ENCODE measurements at regions not wholly inside any gene's neighbourhood (a gene's known extent, or its start where the extent isn't known, plus 50 kb on each side); places are given as distances from the start of the nearest gene placed in this dataset.
A peak's percentile ranks its signal among the peaks of the same experiment; 100 is the strongest.

DNA sequence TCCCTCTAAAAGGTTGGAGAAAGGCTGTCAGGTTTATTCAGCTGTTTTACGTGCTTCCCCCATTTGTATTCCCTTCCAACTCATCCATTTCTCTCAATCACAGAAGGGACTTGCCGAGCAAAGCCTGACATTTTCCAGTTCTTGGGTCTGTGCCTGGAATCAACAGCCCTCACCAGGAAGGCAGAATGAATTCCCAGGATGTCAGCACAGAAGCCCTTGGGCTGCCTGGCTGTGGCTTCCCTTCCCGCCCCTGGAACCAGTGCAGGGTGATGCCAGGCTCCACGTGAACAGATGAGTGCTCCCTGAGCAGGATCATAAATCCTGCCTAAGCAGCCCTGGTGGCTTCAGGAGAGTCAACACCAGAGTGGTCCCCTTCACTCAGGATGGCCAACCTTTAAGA lies 86.1 kb upstream of the CD83 start:
- DNase-seq: no peak

- DNase-seq: no peak
Measured at GRCh38 chr6:14035071-14035847, 82.3 kb upstream of the CD83 start.

DNA sequence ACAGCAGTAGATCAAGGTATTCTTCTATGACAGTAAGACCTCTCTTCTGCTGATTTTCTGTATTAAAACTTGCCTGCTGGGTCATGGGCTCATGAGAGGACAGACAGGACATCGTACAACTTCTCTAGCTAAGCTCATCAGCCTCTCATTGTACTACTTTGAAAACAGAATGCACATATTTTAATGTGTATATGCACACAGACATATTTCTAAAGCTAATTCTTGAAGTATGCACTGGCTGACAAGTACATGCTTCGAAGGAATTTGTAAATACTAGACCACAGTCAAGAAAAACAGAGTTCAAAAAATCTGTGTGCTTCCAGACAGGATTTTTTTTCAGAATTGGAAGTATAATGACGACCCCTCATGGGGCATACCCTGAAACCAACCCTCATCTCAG lies 81.7 kb upstream of the CD83 start:
- DNase-seq: no peak

GRCh38 chr6:14036911-14037310 lies 80.7 kb upstream of the CD83 start:
- DNase-seq: no peak

- peak; percentile 59 for DNase-seq
Measured at GRCh38 chr6:14037402-14038277, 79.9 kb upstream of the CD83 start.

DNA sequence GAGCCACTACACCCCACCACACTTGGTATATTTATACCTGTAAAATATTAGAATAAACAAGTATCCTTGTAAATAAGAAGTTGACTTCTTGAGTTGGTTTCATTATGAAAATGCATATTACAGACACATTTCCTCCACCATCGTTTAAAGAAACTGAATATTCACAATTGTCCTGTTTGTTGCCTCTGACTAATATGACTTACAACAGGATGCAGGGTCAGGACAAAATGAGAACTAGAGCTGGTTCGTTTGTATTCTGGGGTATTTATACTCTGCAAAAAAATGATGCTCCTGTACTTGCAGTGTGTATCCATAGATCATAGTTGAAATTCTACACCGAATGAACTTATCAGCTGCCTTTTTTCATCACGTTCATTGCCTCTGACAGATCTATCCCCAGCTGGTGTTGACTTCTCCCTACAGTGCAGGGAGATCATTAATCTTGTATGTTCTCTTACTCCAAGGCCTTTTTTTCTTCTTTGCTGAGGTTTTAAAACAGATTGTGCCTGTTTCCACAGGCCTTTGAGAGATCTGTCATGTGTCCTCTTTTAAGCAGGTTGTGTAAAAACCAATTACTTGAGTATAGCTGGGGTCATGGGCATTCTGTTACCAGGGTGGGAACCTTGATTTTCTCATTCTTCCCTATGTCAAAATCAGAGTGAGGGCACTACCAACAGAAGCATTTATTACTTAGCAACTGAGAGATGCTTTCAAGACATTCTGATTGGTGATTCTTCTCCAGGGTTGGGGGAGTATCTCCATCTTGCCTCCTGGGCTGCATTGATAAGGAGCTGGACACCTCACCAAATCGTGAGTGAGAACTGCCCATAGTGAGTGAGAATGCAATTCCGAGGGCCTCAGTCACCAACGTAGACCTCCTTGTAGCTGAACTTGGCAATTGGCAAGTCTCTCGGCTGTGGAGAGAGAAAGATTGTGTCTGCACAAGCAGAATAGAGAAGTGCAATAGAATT lies 78.8 kb upstream of the CD83 start:
- no peak for DNase-seq

DNA sequence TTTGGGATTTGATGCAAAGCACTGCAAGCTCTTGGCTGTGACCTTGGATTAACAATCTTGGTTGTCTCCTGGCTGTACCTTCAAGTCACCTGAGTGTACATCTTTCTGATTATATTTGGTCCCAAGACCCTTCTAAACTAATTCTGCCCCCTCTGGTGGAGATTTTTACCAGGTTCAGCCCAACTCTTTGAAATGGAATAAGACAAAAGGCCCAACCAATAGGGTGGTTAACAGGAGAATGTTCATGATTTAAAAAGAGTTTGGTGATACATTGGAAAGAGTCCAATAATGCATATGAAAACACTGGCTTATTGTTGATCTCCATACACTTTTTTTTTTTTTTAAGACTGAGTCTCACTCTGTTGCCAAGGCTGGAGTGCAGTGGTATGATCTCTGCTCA lies 77.5 kb upstream of the CD83 start:
- no peak for DNase-seq

DNA sequence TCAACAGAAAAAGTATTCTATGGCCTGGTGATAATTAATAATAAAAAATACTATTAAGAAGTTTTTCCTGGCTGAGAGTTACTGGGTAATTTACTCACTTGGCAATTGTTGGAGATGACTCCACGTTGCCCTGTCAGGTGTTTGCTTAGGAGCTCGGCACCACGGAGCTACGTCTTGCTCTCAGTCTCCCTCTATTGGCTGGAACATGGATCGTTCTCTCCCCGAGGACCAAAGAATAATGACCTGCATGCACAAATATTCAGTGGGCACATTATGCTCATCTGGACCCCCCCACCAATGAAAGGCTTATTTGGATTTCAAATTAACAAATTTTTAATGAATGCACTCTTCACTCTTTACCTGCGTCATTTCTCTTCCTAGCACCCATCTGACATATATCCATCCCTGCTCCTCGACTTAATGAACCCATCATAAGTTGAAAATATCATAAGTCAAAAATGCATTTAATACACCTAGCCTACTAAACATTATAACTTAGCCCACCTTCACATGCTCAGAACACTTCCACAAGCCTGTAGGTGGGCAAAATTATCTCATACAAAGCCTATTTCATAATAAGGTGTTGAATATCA lies 71.0 kb upstream of the CD83 start:
- peak; percentile 72 for DNase-seq

GRCh38 chr6:14047151-14047740 lies 70.3 kb upstream of the CD83 start:
- no peak for DNase-seq

- no peak for DNase-seq
Measured at GRCh38 chr6:14048837-14049236, 68.7 kb upstream of the CD83 start.

GRCh38 chr6:14051355-14051754 lies 66.2 kb upstream of the CD83 start:
- no peak for DNase-seq

DNA sequence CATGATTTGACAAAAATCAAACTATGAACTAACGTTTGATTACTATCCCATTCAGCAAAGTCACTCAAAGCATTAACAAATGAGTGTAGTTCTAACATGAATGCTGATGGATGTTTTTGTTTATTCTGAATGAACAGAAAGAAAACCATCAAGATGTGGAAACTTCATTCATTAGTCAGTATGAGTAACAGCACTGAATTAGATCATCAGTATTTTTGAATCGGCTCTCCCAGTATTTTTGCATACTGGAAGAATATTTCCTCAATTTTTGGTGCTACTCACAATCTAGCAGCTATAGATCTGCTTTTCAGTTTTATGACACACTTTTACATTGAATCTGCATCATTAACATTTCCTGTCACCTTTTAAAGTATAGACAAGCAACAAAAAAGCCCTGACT lies 63.8 kb upstream of the CD83 start:
- no peak for DNase-seq

GRCh38 chr6:14055541-14055940 lies 62.0 kb upstream of the CD83 start:
- no peak for DNase-seq

- no peak for DNase-seq
Measured at GRCh38 chr6:14058029-14058695, 59.4 kb upstream of the CD83 start.

- no peak for DNase-seq
Measured at GRCh38 chr6:14058735-14059134, 58.8 kb upstream of the CD83 start.

DNA sequence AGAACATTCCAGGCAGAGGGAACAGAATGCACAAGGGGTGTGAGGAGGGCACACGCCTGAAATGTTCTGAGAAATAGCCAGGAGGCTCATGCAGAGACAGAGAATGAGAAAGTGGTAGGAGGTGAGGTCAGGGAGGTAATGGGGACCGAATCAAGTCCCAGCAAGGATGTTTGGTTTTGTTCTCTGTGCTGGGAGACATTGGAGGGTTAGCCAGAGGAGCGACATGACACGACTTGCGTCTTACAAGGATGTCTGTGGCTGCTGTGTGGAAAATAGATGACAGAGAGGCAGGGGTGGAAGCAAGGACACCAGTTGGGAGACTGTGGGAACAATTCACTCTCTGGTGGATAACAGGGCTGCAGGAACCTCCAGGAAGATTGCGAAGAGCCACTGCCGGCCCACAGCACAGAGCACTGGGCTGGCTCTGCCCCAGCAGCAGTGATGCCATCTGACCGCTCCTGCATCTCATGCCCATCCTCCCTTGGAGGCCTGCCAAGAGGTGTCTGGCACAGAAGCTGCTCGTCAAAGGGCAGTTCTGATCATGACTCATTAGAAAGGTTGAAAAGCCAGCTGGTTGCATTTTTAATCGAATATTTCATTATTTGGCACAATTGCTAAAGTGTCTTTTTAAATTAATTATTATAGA lies 57.7 kb upstream of the CD83 start:
- peak; percentile 88 for DNase-seq

- no peak for DNase-seq
Measured at GRCh38 chr6:14060971-14061370, 56.6 kb upstream of the CD83 start.

- no peak for DNase-seq
Measured at GRCh38 chr6:14061643-14062042, 55.9 kb upstream of the CD83 start.

DNA sequence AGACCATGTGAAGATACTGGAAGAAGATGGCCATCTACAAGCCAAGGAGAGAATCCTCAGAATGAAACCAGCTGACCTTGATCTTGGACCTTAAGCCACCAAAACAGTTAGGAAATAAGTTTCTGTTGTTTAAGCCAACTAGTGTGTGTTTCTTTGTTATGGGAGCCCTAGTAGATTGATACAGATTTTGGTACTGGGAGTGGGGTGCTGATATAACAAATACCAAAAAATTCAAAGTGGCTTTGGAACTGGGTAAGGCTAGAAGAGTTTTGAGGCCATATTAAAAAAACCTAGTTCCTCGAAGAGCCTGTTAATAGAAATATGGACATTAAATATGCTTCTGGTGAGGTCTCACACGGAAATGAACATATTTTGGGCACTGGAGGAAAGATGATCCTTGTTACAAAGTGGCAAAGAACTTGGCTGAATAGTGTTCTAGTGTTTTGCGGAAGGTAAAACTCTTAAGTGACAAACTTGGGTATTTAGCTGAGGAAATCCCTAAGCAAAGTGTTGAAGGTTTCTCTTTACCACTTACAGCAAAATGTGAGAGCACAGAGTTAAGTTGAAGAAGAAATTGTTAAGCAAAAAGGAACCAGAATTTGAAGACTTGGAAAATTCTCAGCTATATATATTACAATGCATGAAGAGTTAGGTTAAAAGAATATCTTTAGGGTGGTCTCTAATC lies 55.1 kb upstream of the CD83 start:
- no peak for DNase-seq

GRCh38 chr6:14063756-14064155 lies 53.8 kb upstream of the CD83 start:
- no peak for DNase-seq

DNA sequence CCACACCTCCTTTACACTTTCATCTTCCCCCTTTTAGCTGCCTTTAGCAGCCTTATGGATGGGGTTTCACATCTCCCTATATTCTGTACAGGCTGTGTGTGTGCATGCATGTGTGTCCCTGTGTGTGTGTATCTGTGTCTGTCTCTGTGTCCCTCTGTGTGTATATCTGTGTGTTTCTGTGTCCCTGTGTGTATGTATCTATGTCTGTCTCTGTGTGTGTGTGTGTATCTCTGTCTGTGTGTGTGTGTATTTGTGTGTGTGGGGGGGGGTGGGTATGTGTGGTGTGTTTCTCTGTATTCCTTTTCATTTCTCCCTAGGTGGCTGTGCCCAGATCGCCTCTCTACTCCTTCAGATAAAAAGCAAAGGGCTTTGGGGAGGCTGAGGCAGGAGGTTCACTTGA lies 52.2 kb upstream of the CD83 start:
- DNase-seq: no peak
